Skeletal muscle satellite cell (primary cell): ENCODE measurements at regions not wholly inside any gene's neighbourhood (a gene's known extent, or its start where the extent isn't known, plus 50 kb on each side); places are given as distances from the start of the nearest gene placed in this dataset.

Experiments used
- H3K27me3 ChIP-seq: 2 replicates; pipeline ENCODE4 v1.7.0; 2013; ENCODE audit warnings: low read length; ENCODE audit not compliant: control insufficient read depth, insufficient read depth
- H3K36me3 ChIP-seq: 2 replicates; pipeline ENCODE4 v1.7.0; 2013; ENCODE audit warnings: mild to moderate bottlenecking, control low read depth, low read length; ENCODE audit not compliant: insufficient read depth
- H3K4me1 ChIP-seq: 2 replicates; pipeline ENCODE4 v1.7.0; 2013; ENCODE audit warnings: low read length; ENCODE audit not compliant: control insufficient read depth, insufficient read depth
- H3K4me2 ChIP-seq: 2 replicates; pipeline ENCODE4 v1.7.0; 2013; ENCODE audit warnings: mild to moderate bottlenecking, low read length
- H3K4me3 ChIP-seq: 2 replicates; pipeline ENCODE4 v1.7.0; 2013; ENCODE audit warnings: low read length
- H3K9ac ChIP-seq: 2 replicates; pipeline ENCODE4 v1.7.0; 2013; ENCODE audit warnings: mild to moderate bottlenecking, low read depth, low read length, moderate library complexity
- H3K9me3 ChIP-seq: replicated peaks from 2 replicates; pipeline ENCODE4 v1.7.0; 2013; ENCODE audit warnings: mild to moderate bottlenecking, control low read depth, low read length

- Histone ChIP-seq H3K4me3 (no peak overlapping the region), H3K9ac (no peak overlapping the region), H3K4me2 (no peak overlapping the region), H3K36me3 (peaks cover 27% of the 10 kb centered on the region), H3K9me3 (no peaks in the 10 kb centered on the region), H3K4me1 (no peaks in the 10 kb centered on the region), H3K27me3 (no peaks in the 10 kb centered on the region)
Measured at GRCh38 chr4:122203407-122203806, 51.3 kb downstream of the BLTP1 start.

GRCh38 chr4:122205687-122206086, 53.6 kb downstream of the BLTP1 start:
- H3K9me3 ChIP-seq, result no peaks in the 10 kb centered on the region
- no peak overlapping the region for H3K9ac ChIP-seq
- no peaks in the 10 kb centered on the region for H3K4me1 ChIP-seq
- no peaks in the 10 kb centered on the region for H3K27me3 ChIP-seq
- H3K4me3 ChIP-seq, result no peak overlapping the region
- H3K36me3 ChIP-seq, result peaks cover 38% of the 10 kb centered on the region
- no peak overlapping the region for H3K4me2 ChIP-seq

- Histone ChIP-seq H3K27me3 (no peaks in the 10 kb centered on the region), H3K36me3 (peaks cover 37% of the 10 kb centered on the region), H3K4me2 (no peak overlapping the region), H3K9ac (no peak overlapping the region), H3K9me3 (no peaks in the 10 kb centered on the region), H3K4me1 (no peaks in the 10 kb centered on the region), H3K4me3 (no peak overlapping the region)
Measured at GRCh38 chr4:122212880-122213279, 60.7 kb downstream of the BLTP1 start.

- peaks cover 12% of the 10 kb centered on the region for H3K36me3 ChIP-seq
- no peak overlapping the region for H3K9ac ChIP-seq
- H3K4me1 ChIP-seq, result no peaks in the 10 kb centered on the region
Measured at GRCh38 chr4:122218762-122219161, 66.6 kb downstream of the BLTP1 start.

GRCh38 chr4:122219356-122219755, 67.2 kb downstream of the BLTP1 start:
- Histone ChIP-seq H3K27me3 (no peaks in the 10 kb centered on the region), H3K4me1 (no peaks in the 10 kb centered on the region), H3K9me3 (no peaks in the 10 kb centered on the region), H3K4me2 (no peak overlapping the region), H3K4me3 (no peak overlapping the region), H3K9ac (no peak overlapping the region), H3K36me3 (peaks cover 12% of the 10 kb centered on the region)

More at GRCh38 chr4:122218762-122219161, 66.6 kb downstream of the BLTP1 start:
- no peaks in the 10 kb centered on the region for H3K9me3 ChIP-seq
- no peak overlapping the region for H3K4me3 ChIP-seq
- no peak overlapping the region for H3K4me2 ChIP-seq
- H3K27me3 ChIP-seq, result no peaks in the 10 kb centered on the region

- no peaks in the 10 kb centered on the region for H3K9me3 ChIP-seq
- no peak overlapping the region for H3K9ac ChIP-seq
- no peak overlapping the region for H3K4me2 ChIP-seq
- no peaks in the 10 kb centered on the region for H3K4me1 ChIP-seq
- H3K27me3 ChIP-seq, result no peaks in the 10 kb centered on the region
- H3K36me3 ChIP-seq, result peaks cover 21% of the 10 kb centered on the region
- no peak overlapping the region for H3K4me3 ChIP-seq
Measured at GRCh38 chr4:122221322-122221721, 69.2 kb downstream of the BLTP1 start.

- Histone ChIP-seq H3K4me3 (no peak overlapping the region), H3K27me3 (no peaks in the 10 kb centered on the region), H3K9me3 (no peaks in the 10 kb centered on the region), H3K9ac (no peak overlapping the region), H3K36me3 (peaks cover 31% of the 10 kb centered on the region), H3K4me1 (no peaks in the 10 kb centered on the region), H3K4me2 (no peak overlapping the region)
Measured at GRCh38 chr4:122224348-122224747, 72.2 kb downstream of the BLTP1 start.

- Histone ChIP-seq H3K36me3 (peaks cover 31% of the 10 kb centered on the region), H3K4me2 (no peak overlapping the region), H3K4me3 (no peak overlapping the region), H3K9ac (no peak overlapping the region), H3K9me3 (no peaks in the 10 kb centered on the region), H3K27me3 (no peaks in the 10 kb centered on the region), H3K4me1 (no peaks in the 10 kb centered on the region)
Measured at GRCh38 chr4:122227202-122227601, 75.1 kb downstream of the BLTP1 start.

- H3K4me3 ChIP-seq, result no peak overlapping the region
- H3K4me1 ChIP-seq, result no peaks in the 10 kb centered on the region
- peaks cover 29% of the 10 kb centered on the region for H3K36me3 ChIP-seq
- no peak overlapping the region for H3K4me2 ChIP-seq
- H3K9ac ChIP-seq, result no peak overlapping the region
- H3K9me3 ChIP-seq, result no peaks in the 10 kb centered on the region
- H3K27me3 ChIP-seq, result no peaks in the 10 kb centered on the region
Measured at GRCh38 chr4:122229857-122230256, 77.7 kb downstream of the BLTP1 start.

- Histone ChIP-seq H3K4me2 (no peak overlapping the region), H3K27me3 (no peaks in the 10 kb centered on the region), H3K4me3 (no peak overlapping the region), H3K9ac (no peak overlapping the region), H3K36me3 (peaks cover 21% of the 10 kb centered on the region), H3K4me1 (no peaks in the 10 kb centered on the region), H3K9me3 (no peaks in the 10 kb centered on the region)
Measured at GRCh38 chr4:122232633-122233032, 80.5 kb downstream of the BLTP1 start.

- no peak overlapping the region for H3K4me3 ChIP-seq
- no peaks in the 10 kb centered on the region for H3K4me1 ChIP-seq
- H3K27me3 ChIP-seq, result no peaks in the 10 kb centered on the region
- H3K4me2 ChIP-seq, result no peak overlapping the region
- H3K9me3 ChIP-seq, result no peaks in the 10 kb centered on the region
- no peak overlapping the region for H3K9ac ChIP-seq
- peaks cover 22% of the 10 kb centered on the region for H3K36me3 ChIP-seq
Measured at GRCh38 chr4:122234686-122235085, 82.6 kb downstream of the BLTP1 start.

GRCh38 chr4:122243785-122244184, 91.7 kb downstream of the BLTP1 start:
- Histone ChIP-seq H3K9ac (no peak overlapping the region), H3K4me1 (no peaks in the 10 kb centered on the region), H3K36me3 (peaks cover 34% of the 10 kb centered on the region)

More at GRCh38 chr4:122243785-122244184, 91.7 kb downstream of the BLTP1 start:
- no peaks in the 10 kb centered on the region for H3K9me3 ChIP-seq
- no peak overlapping the region for H3K4me3 ChIP-seq
- H3K4me2 ChIP-seq, result no peak overlapping the region
- H3K27me3 ChIP-seq, result no peaks in the 10 kb centered on the region
